IMR-90 (cell line): ENCODE measurements at regions not wholly inside any gene's neighbourhood (a gene's known extent, or its start where the extent isn't known, plus 50 kb on each side); places are given as distances from the start of the nearest gene placed in this dataset.

Experiments used
- BHLHE40 ChIP-seq: fragments of 150-350 bp; IDR thresholded peaks from 2 replicates; pipeline ENCODE4 v1.6.1; 2016; ENCODE audit warnings: mild to moderate bottlenecking, low read depth, low read length
- CEBPB ChIP-seq: IDR thresholded peaks from 2 replicates; pipeline ENCODE4 v1.6.1; 2012; ENCODE audit warnings: low read depth, low read length, improper control_type of control experiment
- CHD1 ChIP-seq: IDR thresholded peaks from 2 replicates; pipeline ENCODE4 v1.6.1; 2012; ENCODE audit warnings: low read depth, low read length, improper control_type of control experiment
- CTCF ChIP-seq: conservative IDR thresholded peaks from 2 replicates; pipeline ENCODE4 v1.5.1; 2012; ENCODE audit warnings: mild to moderate bottlenecking, low read depth, low read length, improper control_type of control experiment
- ELK1 ChIP-seq: fragments of 150-350 bp; IDR thresholded peaks from 2 replicates; pipeline ENCODE4 v1.6.1; 2016; ENCODE audit warnings: low read depth, mild to moderate bottlenecking, low read length, moderate library complexity, borderline replicate concordance
- MXI1 ChIP-seq: IDR thresholded peaks from 2 replicates; pipeline ENCODE4 v1.6.1; 2012; ENCODE audit warnings: low read depth, mild to moderate bottlenecking, low read length, moderate library complexity, borderline replicate concordance
- POLR2A ChIP-seq: IDR thresholded peaks from 2 replicates; pipeline ENCODE4 v1.6.1; 2012; ENCODE audit warnings: mild to moderate bottlenecking, low read depth, low read length
- RAD21 ChIP-seq: IDR thresholded peaks from 2 replicates; pipeline ENCODE4 v1.6.1; 2012; ENCODE audit warnings: low read length, improper control_type of control experiment
- RCOR1 ChIP-seq: IDR thresholded peaks from 2 replicates; pipeline ENCODE4 v1.6.1; 2012; ENCODE audit warnings: mild to moderate bottlenecking, low read length, improper control_type of control experiment; ENCODE audit not compliant: insufficient replicate concordance
- RFX5 ChIP-seq: IDR thresholded peaks from 2 replicates; pipeline ENCODE4 v1.8.0; 2012; ENCODE audit warnings: low read depth, mild to moderate bottlenecking, low read length, moderate library complexity
- USF2 ChIP-seq: fragments of 150-350 bp; IDR thresholded peaks from 2 replicates; pipeline ENCODE4 v1.6.1; 2017; ENCODE audit warnings: mild to moderate bottlenecking, antibody characterized with exemption, low read length, low read depth

- TF ChIP-seq CTCF (no peak), USF2 (no peak), POLR2A (no peak), BHLHE40 (no peak), RAD21 (no peak), MXI1 (no peak), RCOR1 (no peak), ELK1 (no peak), RFX5 (no peak), CHD1 (no peak), CEBPB (no peak)
These were observed 500.6 kb downstream of the RWDD3 start for GRCh38 chr1:95734560-95734959.
